IPS DF 19.7 (cell line): ENCODE measurements at regions not wholly inside any gene's neighbourhood (a gene's known extent, or its start where the extent isn't known, plus 50 kb on each side); places are given as distances from the start of the nearest gene placed in this dataset.
"Not testable (repeated sequence)": the region's sequence is repeated elsewhere in the genome, so short reads cannot be mapped to it uniquely, and the experiment has no call there.

ENCODE experiments used
- DNase-seq: peaks from one replicate; pipeline ENCODE4 v3.0.0-alpha.2; 2013; ENCODE audit warnings: low read depth, low spot score

- DNase-seq: no peak
These were observed 237.2 kb downstream of the ASMT start for GRCh38 chrX:1852082-1852481.

- DNase-seq: no peak
These were observed 238.6 kb downstream of the ASMT start for GRCh38 chrX:1853447-1853846.

GRCh38 chrX:1853916-1854315, 239.1 kb downstream of the ASMT start:
- DNase-seq: no peak

- DNase-seq: not testable (repeated sequence)
These were observed 240.0 kb downstream of the ASMT start for GRCh38 chrX:1854861-1855260.

- DNase-seq: not testable (repeated sequence)
These were observed 244.4 kb downstream of the ASMT start for GRCh38 chrX:1859266-1859665.

GRCh38 chrX:1860936-1861594, 246.2 kb downstream of the ASMT start:
- no peak for DNase-seq

- DNase-seq: not testable (repeated sequence)
These were observed 249.1 kb downstream of the ASMT start for GRCh38 chrX:1863995-1864394.

GRCh38 chrX:1870421-1870820, 255.6 kb downstream of the ASMT start:
- DNase-seq: no peak

GRCh38 chrX:1871887-1872286, 257.0 kb downstream of the ASMT start:
- DNase-seq: no peak

GRCh38 chrX:1873671-1874070, 258.8 kb downstream of the ASMT start:
- no peak for DNase-seq

GRCh38 chrX:1874416-1874815, 259.6 kb downstream of the ASMT start:
- DNase-seq: no peak

- DNase-seq: no peak
These were observed 260.0 kb downstream of the ASMT start for GRCh38 chrX:1874899-1875298.

GRCh38 chrX:1876041-1876440, 261.2 kb downstream of the ASMT start:
- no peak for DNase-seq

- DNase-seq: no peak
These were observed 262.9 kb downstream of the ASMT start for GRCh38 chrX:1877780-1878179.

GRCh38 chrX:1880884-1881817, 266.3 kb downstream of the ASMT start:
- not testable (repeated sequence) for DNase-seq

GRCh38 chrX:1883772-1884171, 268.9 kb downstream of the ASMT start:
- DNase-seq: no peak

GRCh38 chrX:1884446-1884845, 269.6 kb downstream of the ASMT start:
- DNase-seq: no peak

- DNase-seq: no peak
These were observed 270.3 kb downstream of the ASMT start for GRCh38 chrX:1885116-1885515.

- DNase-seq: not testable (repeated sequence)
These were observed 273.4 kb downstream of the ASMT start for GRCh38 chrX:1888305-1888704.

- no peak for DNase-seq
These were observed 279.1 kb downstream of the ASMT start for GRCh38 chrX:1894026-1894294.

- no peak for DNase-seq
These were observed 279.9 kb downstream of the ASMT start for GRCh38 chrX:1894740-1895139.

GRCh38 chrX:1895583-1895982, 280.7 kb downstream of the ASMT start:
- no peak for DNase-seq

GRCh38 chrX:1899841-1900240, 285.0 kb downstream of the ASMT start:
- DNase-seq: no peak
